Neural crest cell (in vitro differentiated cells): ENCODE measurements at regions not wholly inside any gene's neighbourhood (a gene's known extent, or its start where the extent isn't known, plus 50 kb on each side); places are given as distances from the start of the nearest gene placed in this dataset.

Source experiments
- DNase-seq: peaks from one replicate; pipeline ENCODE4 v3.0.0; 2021; ENCODE audit warnings: low read depth, mixed read lengths, low spot score
- H3K27ac Mint-ChIP-seq: one replicate; pipeline ENCODE4 v1.8.0; 2021; ENCODE audit warnings: mild to moderate bottlenecking, mixed read lengths; ENCODE audit not compliant: unreplicated experiment
- H3K27me3 Mint-ChIP-seq: 2 replicates; pipeline ENCODE4 v1.8.0; 2021; ENCODE audit warnings: low read depth, mild to moderate bottlenecking, mixed read lengths
- H3K36me3 Mint-ChIP-seq: 2 replicates; pipeline ENCODE4 v1.8.0; 2021; ENCODE audit warnings: low read depth, mild to moderate bottlenecking, mixed read lengths
- H3K4me1 Mint-ChIP-seq: 2 replicates; pipeline ENCODE4 v1.8.0; 2021; ENCODE audit warnings: mixed read lengths
- H3K4me3 Mint-ChIP-seq: one replicate; pipeline ENCODE4 v1.8.0; 2021; ENCODE audit warnings: mild to moderate bottlenecking, mixed read lengths
- H3K9me3 Mint-ChIP-seq: 2 replicates; pipeline ENCODE4 v1.8.0; 2021; ENCODE audit warnings: mixed read lengths
- TF ChIP-seq, protein P1 (sequence below): fragments of 200-600 bp; sonication (generic); conservative IDR thresholded peaks from 2 replicates; pipeline ENCODE4 v1.5.0; 2021; ENCODE audit warnings: antibody characterized with exemption, mild to moderate bottlenecking

DNA sequence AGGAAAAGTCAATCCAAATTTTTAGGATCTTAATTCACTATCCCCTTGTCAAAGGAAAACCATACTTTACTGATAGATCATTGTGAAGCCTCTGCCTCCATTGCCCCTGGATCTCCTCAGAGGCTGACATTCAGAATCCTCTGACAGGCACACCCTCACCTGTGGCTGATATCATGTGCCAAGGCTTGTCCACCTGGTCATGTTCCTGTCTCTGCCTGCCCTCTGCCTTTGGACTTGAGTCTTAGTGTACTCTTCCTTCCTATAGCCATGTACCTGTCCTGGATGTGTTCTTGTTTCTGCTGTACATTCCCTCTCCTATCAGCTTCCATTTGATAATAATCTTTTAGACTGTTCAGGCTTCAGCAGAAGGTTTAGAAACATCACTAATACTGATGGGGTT, 179.4 kb downstream of the TNFSF13B start:
- H3K36me3 Mint-ChIP-seq, result no peaks in the 10 kb centered on the region
- peaks cover 15% of the 10 kb centered on the region for H3K4me1 Mint-ChIP-seq
- DNase-seq, result no peak
- no peaks in the 10 kb centered on the region for H3K27me3 Mint-ChIP-seq
- H3K27ac Mint-ChIP-seq, result no peak overlapping the region
- H3K9me3 Mint-ChIP-seq, result peaks cover 7% of the 10 kb centered on the region
- H3K4me3 Mint-ChIP-seq, result no peak overlapping the region
- TF ChIP-seq, protein P1, sequence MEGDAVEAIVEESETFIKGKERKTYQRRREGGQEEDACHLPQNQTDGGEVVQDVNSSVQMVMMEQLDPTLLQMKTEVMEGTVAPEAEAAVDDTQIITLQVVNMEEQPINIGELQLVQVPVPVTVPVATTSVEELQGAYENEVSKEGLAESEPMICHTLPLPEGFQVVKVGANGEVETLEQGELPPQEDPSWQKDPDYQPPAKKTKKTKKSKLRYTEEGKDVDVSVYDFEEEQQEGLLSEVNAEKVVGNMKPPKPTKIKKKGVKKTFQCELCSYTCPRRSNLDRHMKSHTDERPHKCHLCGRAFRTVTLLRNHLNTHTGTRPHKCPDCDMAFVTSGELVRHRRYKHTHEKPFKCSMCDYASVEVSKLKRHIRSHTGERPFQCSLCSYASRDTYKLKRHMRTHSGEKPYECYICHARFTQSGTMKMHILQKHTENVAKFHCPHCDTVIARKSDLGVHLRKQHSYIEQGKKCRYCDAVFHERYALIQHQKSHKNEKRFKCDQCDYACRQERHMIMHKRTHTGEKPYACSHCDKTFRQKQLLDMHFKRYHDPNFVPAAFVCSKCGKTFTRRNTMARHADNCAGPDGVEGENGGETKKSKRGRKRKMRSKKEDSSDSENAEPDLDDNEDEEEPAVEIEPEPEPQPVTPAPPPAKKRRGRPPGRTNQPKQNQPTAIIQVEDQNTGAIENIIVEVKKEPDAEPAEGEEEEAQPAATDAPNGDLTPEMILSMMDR, result no peak

DNA sequence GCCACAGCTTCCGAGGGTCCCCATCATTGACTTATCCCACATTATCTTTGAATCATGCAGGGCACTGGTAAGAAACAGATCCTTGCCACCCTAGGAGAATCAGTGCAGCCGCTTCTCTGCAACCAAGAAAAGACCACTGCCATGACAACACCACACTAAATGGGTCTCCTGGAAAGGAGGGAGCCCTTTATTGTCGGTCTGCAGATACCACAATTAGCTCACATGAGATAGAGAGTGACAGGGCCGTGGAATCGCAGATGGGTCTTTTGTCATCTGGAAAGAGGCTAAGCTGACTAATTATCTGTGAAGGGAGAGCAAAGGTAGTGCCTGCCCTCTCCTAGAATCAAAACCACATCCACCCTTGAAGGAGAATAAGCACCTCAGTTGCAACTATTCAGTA, 178.3 kb upstream of the MYO16 start:
- TF ChIP-seq, protein P1, result no peak
- peaks cover 7% of the 10 kb centered on the region for H3K9me3 Mint-ChIP-seq
- H3K36me3 Mint-ChIP-seq, result no peaks in the 10 kb centered on the region
- no peak for DNase-seq
- H3K4me3 Mint-ChIP-seq, result no peak overlapping the region
- no peak overlapping the region for H3K27ac Mint-ChIP-seq
- H3K4me1 Mint-ChIP-seq, result peaks cover 8% of the 10 kb centered on the region
- no peaks in the 10 kb centered on the region for H3K27me3 Mint-ChIP-seq

DNA sequence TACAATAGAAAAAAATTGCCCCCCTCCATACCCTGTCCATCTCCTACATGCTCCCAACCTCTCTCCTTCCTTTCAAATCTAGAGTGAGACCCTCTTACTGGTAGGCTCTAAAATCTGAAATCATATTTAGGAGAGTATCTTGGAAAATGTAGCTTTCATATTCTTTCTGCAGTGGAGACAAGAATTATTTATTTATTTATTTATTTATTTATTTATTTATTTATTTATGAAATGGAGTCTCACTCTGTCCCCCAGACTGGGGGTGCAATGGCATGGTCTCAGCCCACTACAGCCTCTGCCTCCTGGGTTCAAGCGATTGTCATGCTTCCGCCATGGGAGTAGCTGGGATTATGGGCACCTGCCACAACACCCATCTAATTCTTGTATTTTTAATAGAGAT, 174.1 kb upstream of the MYO16 start:
- DNase-seq, result no peak
- peaks cover 8% of the 10 kb centered on the region for H3K4me1 Mint-ChIP-seq
- peaks cover 7% of the 10 kb centered on the region for H3K9me3 Mint-ChIP-seq
- TF ChIP-seq, protein P1, result no peak
- H3K4me3 Mint-ChIP-seq, result no peak overlapping the region
- no peak overlapping the region for H3K27ac Mint-ChIP-seq
- H3K27me3 Mint-ChIP-seq, result no peaks in the 10 kb centered on the region
- H3K36me3 Mint-ChIP-seq, result no peaks in the 10 kb centered on the region

DNA sequence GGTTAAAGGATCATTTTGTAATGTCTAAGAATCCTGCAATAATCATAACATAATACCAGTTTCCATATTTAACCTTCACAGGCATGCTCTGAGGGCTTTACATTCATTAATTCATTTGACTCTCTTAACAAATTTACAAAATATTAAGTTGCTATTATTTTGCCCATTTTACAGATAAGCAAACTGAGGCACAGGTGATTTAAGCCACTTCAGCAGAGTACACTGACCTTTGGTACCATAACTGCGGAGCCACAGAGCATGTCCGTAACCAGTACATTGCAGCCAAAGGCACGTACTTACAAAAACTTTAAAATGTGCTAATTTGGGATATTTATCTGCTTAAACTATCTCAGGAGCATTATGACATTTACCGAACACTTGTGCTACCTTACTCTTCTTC, 169.4 kb upstream of the MYO16 start:
- Mint-ChIP-seq H3K27ac (no peak overlapping the region), H3K9me3 (no peaks in the 10 kb centered on the region), H3K4me3 (no peak overlapping the region), H3K27me3 (no peaks in the 10 kb centered on the region), H3K36me3 (no peaks in the 10 kb centered on the region), H3K4me1 (peaks cover 10% of the 10 kb centered on the region)
- TF ChIP-seq, protein P1, result no peak
- no peak for DNase-seq

DNA sequence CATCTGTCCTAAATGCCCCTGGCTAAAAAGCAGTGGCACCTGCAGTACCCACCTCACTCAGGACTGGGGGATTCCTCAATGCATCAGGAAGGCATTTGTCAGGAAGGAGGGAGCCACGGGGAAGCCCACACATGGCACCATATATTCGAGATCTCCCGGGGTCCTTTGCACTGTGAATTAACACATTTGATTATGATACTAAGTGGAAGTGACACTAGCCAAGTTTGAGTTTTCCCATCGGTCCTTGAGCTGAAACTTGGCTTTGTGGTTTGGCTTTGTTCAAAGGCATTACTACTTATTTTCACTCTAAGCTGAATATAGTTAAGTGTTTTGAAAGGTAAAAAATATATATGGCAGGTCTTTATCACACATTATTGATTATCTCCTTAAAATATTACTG, 168.7 kb upstream of the MYO16 start:
- Mint-ChIP-seq H3K27me3 (no peaks in the 10 kb centered on the region), H3K27ac (no peak overlapping the region), H3K9me3 (no peaks in the 10 kb centered on the region), H3K4me1 (peaks cover 10% of the 10 kb centered on the region), H3K4me3 (no peak overlapping the region), H3K36me3 (no peaks in the 10 kb centered on the region)
- TF ChIP-seq, protein P1, result no peak
- DNase-seq, result no peak

DNA sequence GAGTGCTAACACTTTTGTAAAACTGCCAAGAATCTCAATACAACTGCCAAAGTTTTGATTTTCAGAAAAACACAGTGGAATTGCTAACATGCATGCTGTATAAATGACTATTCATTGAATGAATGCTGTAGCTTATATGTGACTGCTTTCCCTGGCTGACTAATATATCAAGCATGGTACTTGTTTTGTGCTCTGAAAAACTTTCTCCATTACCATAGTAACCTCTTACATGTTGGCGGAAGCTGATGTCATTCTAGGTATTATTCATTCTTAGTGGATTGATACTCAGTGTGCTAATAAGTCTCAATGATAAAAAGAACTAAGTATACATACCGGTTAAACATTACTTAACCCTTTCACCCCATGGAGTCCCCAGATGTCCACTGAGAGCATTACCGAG, 166.1 kb upstream of the MYO16 start:
- Mint-ChIP-seq H3K9me3 (peaks cover 2% of the 10 kb centered on the region), H3K4me3 (no peak overlapping the region), H3K4me1 (peaks cover 10% of the 10 kb centered on the region), H3K36me3 (peaks cover 2% of the 10 kb centered on the region), H3K27me3 (no peaks in the 10 kb centered on the region), H3K27ac (no peak overlapping the region)
- TF ChIP-seq, protein P1, result no peak
- DNase-seq, result no peak
